ENCODE measurements at regions not wholly inside any gene's neighbourhood (a gene's known extent, or its start where the extent isn't known, plus 50 kb on each side); places are given as distances from the start of the nearest gene placed in this dataset.
"Not testable (repeated sequence)": the region's sequence is repeated elsewhere in the genome, so short reads cannot be mapped to it uniquely, and the experiment has no call there.

DNA sequence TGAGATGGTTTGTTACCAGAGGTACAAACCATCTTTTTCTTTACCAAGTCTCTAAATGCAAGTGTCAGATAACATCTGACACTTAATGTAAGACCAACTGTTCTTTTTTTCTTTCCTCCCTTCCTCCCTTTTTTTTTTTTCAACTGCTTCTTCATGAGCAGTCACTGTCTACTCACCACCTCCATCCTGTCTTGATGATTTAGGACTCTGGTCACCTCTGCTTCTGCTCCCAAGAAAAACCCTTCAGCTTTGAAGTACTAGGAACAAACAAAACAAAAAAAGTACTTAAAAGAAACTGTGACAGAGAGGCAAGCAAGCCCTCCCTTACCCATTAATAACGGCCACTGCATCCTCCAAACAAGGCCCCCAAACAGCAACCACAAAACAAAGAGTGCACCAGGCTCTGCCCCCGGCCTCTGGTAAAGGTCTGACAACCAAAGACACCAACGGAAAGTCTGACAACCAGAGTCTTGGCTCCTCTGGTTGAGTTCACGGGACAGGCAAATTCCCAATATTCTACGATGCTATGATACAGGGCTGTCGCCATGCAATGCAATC lies 141.0 kb downstream of the ARL4C start:
- no peak for DNase-seq
- no peaks in the 10 kb centered on the region for H3K36me3 Mint-ChIP-seq (ENCODE audit: insufficient read depth, unreplicated experiment)
- TF ChIP-seq, protein P1, sequence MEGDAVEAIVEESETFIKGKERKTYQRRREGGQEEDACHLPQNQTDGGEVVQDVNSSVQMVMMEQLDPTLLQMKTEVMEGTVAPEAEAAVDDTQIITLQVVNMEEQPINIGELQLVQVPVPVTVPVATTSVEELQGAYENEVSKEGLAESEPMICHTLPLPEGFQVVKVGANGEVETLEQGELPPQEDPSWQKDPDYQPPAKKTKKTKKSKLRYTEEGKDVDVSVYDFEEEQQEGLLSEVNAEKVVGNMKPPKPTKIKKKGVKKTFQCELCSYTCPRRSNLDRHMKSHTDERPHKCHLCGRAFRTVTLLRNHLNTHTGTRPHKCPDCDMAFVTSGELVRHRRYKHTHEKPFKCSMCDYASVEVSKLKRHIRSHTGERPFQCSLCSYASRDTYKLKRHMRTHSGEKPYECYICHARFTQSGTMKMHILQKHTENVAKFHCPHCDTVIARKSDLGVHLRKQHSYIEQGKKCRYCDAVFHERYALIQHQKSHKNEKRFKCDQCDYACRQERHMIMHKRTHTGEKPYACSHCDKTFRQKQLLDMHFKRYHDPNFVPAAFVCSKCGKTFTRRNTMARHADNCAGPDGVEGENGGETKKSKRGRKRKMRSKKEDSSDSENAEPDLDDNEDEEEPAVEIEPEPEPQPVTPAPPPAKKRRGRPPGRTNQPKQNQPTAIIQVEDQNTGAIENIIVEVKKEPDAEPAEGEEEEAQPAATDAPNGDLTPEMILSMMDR (IDR thresholded peaks at IDR 0.05; ENCODE audit: unreplicated experiment) = no peak
- no peaks in the 10 kb centered on the region for H3K27me3 Mint-ChIP-seq (ENCODE audit: unreplicated experiment)
- BruUV-seq (replicated peaks) = no TSS peak
- intact Hi-C loops (cut with micrococcal nuclease; ENCODE audit: unreplicated experiment) = no loop called here
- H3K4me1 Mint-ChIP-seq (ENCODE audit: low read depth, unreplicated experiment) = peaks cover 9% of the 10 kb centered on the region
- H3K27ac Mint-ChIP-seq (ENCODE audit: unreplicated experiment) = no peak overlapping the region
- peaks cover 2% of the 10 kb centered on the region for H3K9me3 Mint-ChIP-seq (ENCODE audit: low read depth, unreplicated experiment)
- CTCF ChIA-PET = no interaction called here
- no peak overlapping the region for H3K4me3 Mint-ChIP-seq (ENCODE audit: low read depth, unreplicated experiment)

DNA sequence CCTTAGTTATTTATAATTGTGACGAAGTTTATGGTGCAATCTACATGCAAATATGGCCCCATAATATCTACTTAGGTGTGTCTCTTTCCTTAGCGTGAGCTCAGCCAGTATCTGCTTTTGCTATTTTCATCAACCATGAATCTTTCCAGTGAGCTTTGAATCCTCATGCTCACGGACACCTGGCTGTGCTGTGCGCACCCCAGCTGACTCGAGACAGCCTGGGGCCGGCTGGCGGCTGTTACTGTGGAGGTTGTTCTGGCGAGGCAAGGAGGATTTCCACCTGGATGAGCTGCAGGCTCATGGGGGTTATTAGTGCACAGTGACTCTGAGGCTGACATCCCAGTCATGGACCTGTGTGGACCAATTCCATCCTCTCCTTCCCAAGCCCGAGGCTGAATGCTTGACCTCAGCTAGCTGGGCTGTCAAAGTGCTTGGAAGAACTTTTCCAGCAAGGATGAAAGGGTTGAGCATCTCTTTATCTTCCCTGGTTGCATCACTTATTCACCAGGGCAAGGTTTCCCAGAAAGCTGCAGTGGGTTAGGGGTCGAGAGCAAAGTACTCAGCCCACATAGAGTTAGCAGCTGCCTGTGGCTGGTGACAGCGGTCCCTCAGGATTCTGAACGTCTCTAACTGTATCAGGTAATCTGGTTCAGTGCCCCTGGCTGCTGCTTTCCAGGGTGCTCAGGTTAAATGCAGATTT lies 141.7 kb downstream of the ARL4C start:
- BruUV-seq (replicated peaks) = no TSS peak
- H3K27me3 Mint-ChIP-seq (ENCODE audit: unreplicated experiment) = no peaks in the 10 kb centered on the region
- intact Hi-C loops (cut with micrococcal nuclease; ENCODE audit: unreplicated experiment) = no loop called here
- peaks cover 2% of the 10 kb centered on the region for H3K9me3 Mint-ChIP-seq (ENCODE audit: low read depth, unreplicated experiment)
- H3K36me3 Mint-ChIP-seq (ENCODE audit: insufficient read depth, unreplicated experiment) = no peaks in the 10 kb centered on the region
- H3K4me1 Mint-ChIP-seq (ENCODE audit: low read depth, unreplicated experiment) = peaks cover 2% of the 10 kb centered on the region
- H3K27ac Mint-ChIP-seq (ENCODE audit: unreplicated experiment) = no peak overlapping the region
- TF ChIP-seq, protein P1 (IDR thresholded peaks at IDR 0.05; ENCODE audit: unreplicated experiment) = no peak
- CTCF ChIA-PET = no interaction called here
- DNase-seq = no peak
- H3K4me3 Mint-ChIP-seq (ENCODE audit: low read depth, unreplicated experiment) = no peak overlapping the region

DNA sequence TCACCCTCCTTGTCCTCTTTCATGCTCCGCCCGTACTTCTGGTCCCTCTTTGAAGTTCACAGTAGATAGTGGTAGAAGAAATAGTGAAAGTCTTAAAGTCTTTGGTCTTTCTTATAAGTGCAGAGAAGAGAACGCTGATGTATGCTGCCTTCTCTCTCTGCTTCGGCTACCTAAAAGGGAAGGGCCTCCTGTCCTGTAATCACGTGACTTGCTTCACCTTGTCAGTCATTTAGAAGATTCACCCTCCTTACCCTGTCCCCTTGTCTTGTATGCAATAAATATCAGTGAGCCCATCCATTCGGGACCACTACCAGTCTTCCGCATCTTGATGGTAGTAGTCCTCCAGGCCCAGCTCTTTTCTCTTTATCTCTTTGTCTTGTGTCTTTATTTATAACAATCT lies 144.6 kb downstream of the ARL4C start:
- intact Hi-C loops (cut with micrococcal nuclease; ENCODE audit: unreplicated experiment) = no loop called here
- no peak for DNase-seq
- Mint-ChIP-seq H3K27ac (ENCODE audit: unreplicated experiment) (no peak overlapping the region), H3K36me3 (ENCODE audit: insufficient read depth, unreplicated experiment) (no peaks in the 10 kb centered on the region), H3K4me3 (ENCODE audit: low read depth, unreplicated experiment) (no peak overlapping the region), H3K27me3 (ENCODE audit: unreplicated experiment) (no peaks in the 10 kb centered on the region), H3K4me1 (ENCODE audit: low read depth, unreplicated experiment) (no peaks in the 10 kb centered on the region), H3K9me3 (ENCODE audit: low read depth, unreplicated experiment) (no peaks in the 10 kb centered on the region)
- no TSS peak for BruUV-seq (replicated peaks)
- CTCF ChIA-PET = no interaction called here
- TF ChIP-seq, protein P1 (IDR thresholded peaks at IDR 0.05; ENCODE audit: unreplicated experiment) = no peak

DNA sequence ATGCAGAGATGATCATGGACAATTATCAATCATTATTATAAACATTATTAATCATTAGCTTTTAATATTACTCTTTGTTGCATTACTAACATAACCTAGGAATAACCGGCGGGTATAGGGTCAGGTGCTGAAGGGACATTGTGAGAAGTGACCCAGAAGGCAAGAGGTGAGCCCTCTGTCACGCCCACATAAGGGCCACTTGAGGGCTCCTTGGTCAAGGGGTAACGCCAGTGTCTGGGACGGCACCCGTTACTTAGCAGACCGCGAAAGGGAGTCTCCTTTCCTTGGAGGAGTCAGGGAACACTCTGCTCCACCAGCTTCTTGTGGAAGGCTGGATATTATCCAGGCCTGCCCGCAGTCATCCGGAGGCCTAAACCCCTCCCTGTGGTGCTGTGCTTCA lies 145.0 kb downstream of the ARL4C start:
- H3K9me3 Mint-ChIP-seq (ENCODE audit: low read depth, unreplicated experiment); H3K4me3 Mint-ChIP-seq (ENCODE audit: low read depth, unreplicated experiment); H3K4me1 Mint-ChIP-seq (ENCODE audit: low read depth, unreplicated experiment); BruUV-seq (replicated peaks); CTCF ChIA-PET; intact Hi-C loops (cut with micrococcal nuclease; ENCODE audit: unreplicated experiment); H3K36me3 Mint-ChIP-seq (ENCODE audit: insufficient read depth, unreplicated experiment); H3K27me3 Mint-ChIP-seq (ENCODE audit: unreplicated experiment); H3K27ac Mint-ChIP-seq (ENCODE audit: unreplicated experiment); DNase-seq: not testable (repeated sequence)

DNA sequence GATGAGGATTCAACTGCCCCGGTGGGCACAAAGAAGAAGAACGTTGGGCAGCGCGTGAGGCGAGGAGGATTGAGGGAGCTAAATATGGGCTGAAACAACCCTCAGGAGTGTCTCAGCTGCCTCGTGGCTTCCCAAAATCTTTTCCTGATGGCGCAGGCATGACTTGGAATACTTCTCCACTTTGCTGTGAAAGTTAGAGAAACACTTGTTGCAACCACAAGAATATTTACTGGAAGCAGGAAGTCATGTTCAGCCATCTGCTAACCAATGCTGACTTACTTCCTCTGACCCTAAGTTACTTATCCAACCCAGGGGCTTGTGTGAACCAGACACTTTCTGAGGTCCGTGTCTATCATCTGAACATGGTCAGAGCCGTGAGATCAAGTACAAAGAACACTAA lies 148.8 kb downstream of the ARL4C start:
- BruUV-seq (replicated peaks) = no TSS peak
- Mint-ChIP-seq H3K4me3 (ENCODE audit: low read depth, unreplicated experiment) (no peak overlapping the region), H3K36me3 (ENCODE audit: insufficient read depth, unreplicated experiment) (no peaks in the 10 kb centered on the region), H3K9me3 (ENCODE audit: low read depth, unreplicated experiment) (no peaks in the 10 kb centered on the region), H3K27me3 (ENCODE audit: unreplicated experiment) (no peaks in the 10 kb centered on the region), H3K4me1 (ENCODE audit: low read depth, unreplicated experiment) (no peaks in the 10 kb centered on the region), H3K27ac (ENCODE audit: unreplicated experiment) (no peak overlapping the region)
- CTCF ChIA-PET = no interaction called here
- intact Hi-C loops (cut with micrococcal nuclease; ENCODE audit: unreplicated experiment) = no loop called here
- no peak for DNase-seq
- TF ChIP-seq, protein P1 (IDR thresholded peaks at IDR 0.05; ENCODE audit: unreplicated experiment) = no peak

Data from Calu3 (cell line).